NCI-H1092 treated with DMSO at 0.1 percent for 48 hours (cell line): ENCODE measurements at regions not wholly inside any gene's neighbourhood (a gene's known extent, or its start where the extent isn't known, plus 50 kb on each side); places are given as distances from the start of the nearest gene placed in this dataset.
A peak's percentile ranks its signal among the peaks of the same experiment; 100 is the strongest.
"Not testable (repeated sequence)": the region's sequence is repeated elsewhere in the genome, so short reads cannot be mapped to it uniquely, and the experiment has no call there.

Source experiments
- DNase-seq: peaks from one replicate; lab custom pipeline; 2025; lab: John Stamatoyannopoulos, UW

DNA sequence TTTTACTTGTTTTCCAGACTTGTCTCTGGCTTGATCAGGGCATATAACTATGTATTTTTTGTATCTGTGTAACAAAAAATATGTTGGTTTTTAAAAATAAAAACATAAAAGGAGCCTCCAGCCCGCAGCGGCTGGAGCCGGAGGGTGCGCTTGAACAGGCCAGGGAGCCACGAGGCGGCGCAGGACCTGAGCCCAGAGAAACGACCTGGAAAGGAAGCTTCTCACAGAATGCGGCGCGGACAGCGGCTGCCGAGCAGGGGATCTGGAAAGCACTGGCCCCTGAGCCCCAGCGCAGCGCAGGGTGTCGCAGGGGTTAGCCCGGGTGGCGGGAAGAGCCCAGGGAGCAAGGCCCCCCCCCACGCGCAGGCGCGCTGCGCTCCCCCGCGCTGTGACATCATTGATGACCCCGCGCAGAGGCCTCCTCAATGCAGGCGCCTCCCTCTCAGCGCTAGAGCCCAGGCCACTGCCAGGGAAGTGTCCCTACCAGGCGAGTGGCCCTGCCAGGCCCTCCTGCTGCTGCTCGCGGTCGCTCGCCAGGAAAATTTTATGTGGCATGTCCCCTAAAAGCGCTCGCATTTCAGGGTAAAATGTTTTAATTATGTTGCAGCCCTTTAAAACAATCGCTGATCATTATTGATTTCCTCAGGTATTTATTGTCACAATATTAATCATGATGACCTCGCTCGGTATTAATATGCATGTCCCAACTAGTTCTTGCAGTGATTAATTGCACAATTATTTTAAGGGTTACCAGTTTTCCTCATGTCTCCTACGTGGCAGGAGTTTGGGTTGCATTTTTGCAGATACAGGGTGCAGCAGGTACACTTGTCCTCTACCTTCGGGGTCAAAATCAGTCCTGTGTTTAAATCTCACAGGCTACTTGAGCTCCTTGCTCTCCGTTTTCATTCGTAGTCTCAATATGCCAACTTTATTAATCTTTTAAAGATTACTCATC is 134.2 kb downstream of the USP22 start:
- peak; percentile 86 for DNase-seq

DNA sequence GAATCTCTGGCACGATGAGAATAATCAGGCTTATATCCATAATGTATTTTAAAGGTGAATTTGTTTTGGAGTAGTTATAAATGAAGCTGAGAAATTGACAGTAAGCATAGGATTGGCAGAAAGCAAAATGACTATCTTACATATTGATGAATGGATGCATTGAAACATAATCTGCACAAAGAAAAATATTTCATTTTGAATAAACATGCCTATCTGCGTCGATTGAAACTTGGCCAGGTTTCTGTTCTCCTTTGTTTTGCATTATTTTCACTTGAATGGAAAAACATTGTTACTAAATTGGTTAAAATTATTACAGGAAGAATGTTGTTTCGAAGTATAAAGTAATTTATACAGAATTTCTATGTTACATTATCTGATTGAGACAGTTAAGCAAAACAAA is 128.2 kb downstream of the USP22 start:
- DNase-seq, result no peak

- DNase-seq, result no peak
Observed at GRCh38 chr17:20916383-20916782, 126.4 kb downstream of the USP22 start.

DNA sequence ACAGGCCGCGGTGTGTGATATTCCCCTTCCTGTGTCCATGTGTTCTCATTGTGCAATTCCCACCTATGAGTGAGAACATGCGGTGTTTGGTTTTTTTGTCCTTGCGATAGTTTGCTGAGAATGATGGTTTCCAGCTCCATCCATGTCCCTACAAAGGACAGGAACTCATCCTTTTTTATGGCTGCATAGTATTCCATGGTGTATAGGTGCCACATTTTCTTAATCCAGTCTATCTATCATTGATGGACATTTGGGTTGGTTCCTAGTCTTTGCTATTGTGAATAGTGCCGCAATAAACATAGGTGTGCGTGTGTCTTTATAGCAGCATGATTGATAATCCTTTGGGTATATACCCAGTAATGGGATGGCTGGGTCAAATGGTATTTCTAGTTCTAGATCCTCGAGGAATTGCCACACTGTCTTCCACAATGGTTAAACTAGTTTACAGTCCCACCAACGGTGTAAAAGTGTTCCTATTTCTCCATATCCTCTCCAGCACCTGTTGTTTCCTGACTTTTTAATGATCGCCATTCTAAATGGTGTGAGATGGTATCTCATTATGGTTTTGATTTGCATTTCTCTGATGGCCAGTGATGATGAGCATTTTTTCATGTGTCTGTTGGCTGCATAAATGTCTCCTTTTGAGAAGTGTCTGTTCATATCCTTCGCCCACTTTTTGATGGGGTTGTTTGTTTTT is 125.1 kb downstream of the USP22 start:
- not testable (repeated sequence) for DNase-seq

GRCh38 chr17:20920095-20920814 is 122.6 kb downstream of the USP22 start:
- no peak for DNase-seq

DNA sequence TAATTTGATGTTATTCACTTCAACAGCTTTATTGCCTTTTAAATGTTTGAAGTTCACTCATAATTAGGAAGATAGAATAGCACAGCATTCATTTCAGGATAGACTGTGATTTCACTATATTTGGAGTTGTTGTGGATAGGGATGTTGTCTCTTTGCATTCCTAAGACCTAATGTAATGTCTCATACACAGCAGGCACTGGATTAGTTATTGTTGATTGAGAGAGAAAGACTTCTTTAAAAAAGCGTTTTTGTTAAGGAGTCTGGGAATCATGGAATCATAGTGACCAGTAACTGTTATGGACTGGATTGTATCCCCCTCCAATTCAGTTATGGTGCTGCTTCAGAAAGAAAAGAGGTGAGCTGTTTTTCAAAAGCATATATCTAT is 122.0 kb downstream of the USP22 start:
- DNase-seq, result no peak

DNA sequence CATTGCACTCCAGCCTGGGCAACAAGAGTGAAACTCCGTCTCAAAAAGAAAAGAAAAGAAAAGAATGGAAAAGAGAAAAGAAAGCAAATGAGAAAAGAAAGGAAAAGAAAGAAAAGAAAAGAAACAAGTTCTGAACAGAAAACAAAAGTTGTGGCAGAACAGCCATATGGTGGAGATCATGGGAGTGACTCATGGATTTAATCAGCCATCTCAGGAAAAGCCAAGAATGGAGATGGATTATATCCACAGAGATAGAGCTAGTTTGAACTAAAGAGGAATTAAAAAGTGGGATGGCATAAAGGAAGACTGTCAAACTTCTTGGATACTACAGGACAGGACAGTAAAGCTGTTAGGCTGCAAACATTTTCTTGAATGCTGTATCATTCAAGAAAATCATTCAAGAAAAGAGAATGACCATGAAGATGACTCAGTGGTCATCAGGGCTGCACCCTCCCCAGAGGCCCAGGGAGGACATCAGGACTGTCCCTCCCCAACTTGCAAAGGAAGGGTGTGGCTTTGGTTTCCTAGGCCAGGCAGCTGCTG is 120.6 kb downstream of the USP22 start:
- DNase-seq, result no peak

GRCh38 chr17:20924306-20924705 is 118.5 kb downstream of the USP22 start:
- no peak for DNase-seq

DNA sequence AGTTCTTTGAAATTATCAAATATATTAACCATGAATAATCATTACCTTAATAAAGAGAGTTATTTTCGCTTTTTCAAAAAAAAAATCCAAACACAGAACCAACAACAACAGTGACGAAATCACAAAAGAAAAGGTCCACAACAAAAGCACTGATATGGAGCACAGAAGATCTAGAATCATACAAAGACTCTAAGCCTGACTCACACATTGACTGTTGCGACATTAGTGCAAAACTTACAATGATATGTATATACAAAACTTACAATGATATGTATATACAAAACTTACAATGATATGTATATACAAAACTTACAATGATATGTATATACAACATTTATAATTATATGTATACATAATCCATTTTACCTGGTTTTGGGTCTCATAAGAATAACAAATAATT is 117.7 kb downstream of the USP22 start:
- no peak for DNase-seq

DNA sequence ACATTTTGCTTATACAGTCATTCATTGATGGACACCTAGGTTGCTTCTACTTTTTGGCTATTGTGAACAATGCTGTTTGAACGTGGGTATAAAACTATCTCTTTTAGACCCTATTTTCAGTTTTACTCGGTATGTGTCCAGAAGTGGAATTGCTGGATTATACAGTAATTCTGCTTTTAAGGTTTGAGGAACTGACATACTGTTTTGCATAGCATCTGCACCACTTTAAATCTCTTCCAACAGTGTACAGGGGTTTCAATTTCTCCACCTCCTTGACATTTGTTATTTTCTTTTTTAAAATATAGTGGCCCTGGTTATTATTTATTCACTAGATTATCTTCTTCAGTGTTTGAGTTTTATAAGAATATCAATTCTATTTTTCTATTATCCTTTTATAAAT is 116.9 kb downstream of the USP22 start:
- DNase-seq, result no peak

DNA sequence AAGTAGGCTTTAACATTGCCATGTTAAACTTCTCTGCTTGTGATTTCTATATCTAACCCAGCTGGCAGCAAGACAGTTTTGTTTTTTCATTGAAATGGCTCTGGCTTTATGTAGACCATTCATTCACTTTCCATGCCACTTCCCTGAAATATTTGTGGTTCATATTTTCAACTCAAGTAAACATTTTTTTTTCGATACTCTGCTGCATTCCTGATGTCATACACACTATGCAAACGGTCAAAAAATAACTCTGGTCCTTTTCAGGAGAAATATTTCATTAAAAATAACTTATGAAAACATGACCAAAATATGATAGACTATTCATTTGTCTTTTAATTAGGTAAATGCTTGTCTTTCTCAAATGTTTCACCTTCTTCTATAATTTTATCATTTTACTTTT is 116.3 kb downstream of the USP22 start:
- DNase-seq, result no peak

GRCh38 chr17:20927308-20927977 is 115.4 kb downstream of the USP22 start:
- no peak for DNase-seq

GRCh38 chr17:20929334-20929733 is 113.5 kb downstream of the USP22 start:
- no peak for DNase-seq

- no peak for DNase-seq
Observed at GRCh38 chr17:20930081-20930760, 112.6 kb downstream of the USP22 start.

- not testable (repeated sequence) for DNase-seq
Observed at GRCh38 chr17:20933040-20933439, 109.8 kb downstream of the USP22 start.

- no peak for DNase-seq
Observed at GRCh38 chr17:20934288-20934687, 108.5 kb downstream of the USP22 start.

GRCh38 chr17:20935740-20936139 is 107.1 kb downstream of the USP22 start:
- no peak for DNase-seq

DNA sequence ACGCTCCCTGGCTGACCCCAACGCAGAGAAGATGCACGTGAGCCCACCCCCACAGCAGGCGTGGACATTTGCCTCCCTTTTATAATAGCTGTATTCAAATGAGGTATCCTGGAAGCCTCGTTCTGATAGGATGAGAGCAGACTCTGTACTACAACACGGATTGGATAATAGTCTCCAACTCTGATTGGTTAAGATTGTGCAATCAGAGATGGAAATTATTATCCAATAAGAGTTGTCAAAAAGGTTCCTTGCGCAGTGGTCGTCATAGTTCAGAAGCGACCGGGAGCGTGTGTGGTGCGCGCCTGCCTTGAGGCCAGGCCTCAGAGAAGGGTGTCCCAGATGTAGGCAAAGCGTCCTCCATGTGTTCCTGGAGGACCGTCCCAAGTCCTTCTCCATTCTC is 104.6 kb downstream of the USP22 start:
- DNase-seq, result no peak

GRCh38 chr17:20938988-20939615 is 103.7 kb downstream of the USP22 start:
- DNase-seq, result no peak

GRCh38 chr17:20941872-20942271 is 100.9 kb downstream of the USP22 start:
- no peak for DNase-seq
